ENCODE measurements at regions not wholly inside any gene's neighbourhood (a gene's known extent, or its start where the extent isn't known, plus 50 kb on each side); places are given as distances from the start of the nearest gene placed in this dataset.

DNA sequence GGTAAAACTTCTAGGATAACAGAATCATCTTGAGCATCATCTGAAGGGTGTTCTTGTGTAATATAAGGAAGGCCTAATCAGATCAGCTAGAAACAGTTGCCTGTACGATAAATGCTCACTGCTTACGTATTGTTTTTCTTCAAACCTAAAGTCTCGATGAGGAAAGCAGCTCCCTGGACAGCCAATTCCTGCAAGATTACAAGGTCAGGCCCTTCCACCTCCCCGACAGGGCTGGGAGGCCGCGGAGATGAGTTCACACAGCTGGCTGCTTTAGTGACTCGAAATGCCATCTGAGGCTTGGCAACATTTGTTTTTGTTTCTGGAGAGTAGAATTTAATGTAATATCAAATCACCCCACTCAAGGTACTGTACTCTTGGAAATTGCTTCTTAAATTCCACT is 95.1 kb upstream of the PFKP start:
- TF ChIP-seq MXD4 (CRISPR knock-in tag; IDR thresholded peaks at IDR 0.05; ENCODE audit: borderline replicate concordance) (no peak), AFF4 (CRISPR knock-in tag; IDR thresholded peaks at IDR 0.05; ENCODE audit: borderline replicate concordance) (no peak), GRHL2 (CRISPR knock-in tag; IDR thresholded peaks at IDR 0.05; ENCODE audit: insufficient replicate concordance, severe bottlenecking) (no peak), ZNF396 (CRISPR knock-in tag; IDR thresholded peaks at IDR 0.05; ENCODE audit: borderline replicate concordance) (no peak), NR1H2 (CRISPR knock-in tag; IDR thresholded peaks at IDR 0.05) (no peak), CREM (CRISPR knock-in tag; IDR thresholded peaks at IDR 0.05) (no peak), JAZF1 (CRISPR knock-in tag; IDR thresholded peaks at IDR 0.05) (no peak), KAT7 (CRISPR knock-in tag; IDR thresholded peaks at IDR 0.05; ENCODE audit: borderline replicate concordance) (no peak), NR2C2 (CRISPR knock-in tag; IDR thresholded peaks at IDR 0.05) (no peak), ZNF532 (CRISPR knock-in tag; IDR thresholded peaks at IDR 0.05; ENCODE audit: borderline replicate concordance) (no peak)
- TF ChIP-seq, protein P1, sequence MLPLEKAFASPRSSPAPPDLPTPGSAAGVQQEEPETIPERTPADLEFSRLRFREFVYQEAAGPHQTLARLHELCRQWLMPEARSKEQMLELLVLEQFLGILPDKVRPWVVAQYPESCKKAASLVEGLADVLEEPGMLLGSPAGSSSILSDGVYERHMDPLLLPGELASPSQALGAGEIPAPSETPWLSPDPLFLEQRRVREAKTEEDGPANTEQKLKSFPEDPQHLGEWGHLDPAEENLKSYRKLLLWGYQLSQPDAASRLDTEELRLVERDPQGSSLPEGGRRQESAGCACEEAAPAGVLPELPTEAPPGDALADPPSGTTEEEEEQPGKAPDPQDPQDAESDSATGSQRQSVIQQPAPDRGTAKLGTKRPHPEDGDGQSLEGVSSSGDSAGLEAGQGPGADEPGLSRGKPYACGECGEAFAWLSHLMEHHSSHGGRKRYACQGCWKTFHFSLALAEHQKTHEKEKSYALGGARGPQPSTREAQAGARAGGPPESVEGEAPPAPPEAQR (CRISPR knock-in tag; IDR thresholded peaks at IDR 0.05), result no peak
- TF ChIP-seq, protein P2, sequence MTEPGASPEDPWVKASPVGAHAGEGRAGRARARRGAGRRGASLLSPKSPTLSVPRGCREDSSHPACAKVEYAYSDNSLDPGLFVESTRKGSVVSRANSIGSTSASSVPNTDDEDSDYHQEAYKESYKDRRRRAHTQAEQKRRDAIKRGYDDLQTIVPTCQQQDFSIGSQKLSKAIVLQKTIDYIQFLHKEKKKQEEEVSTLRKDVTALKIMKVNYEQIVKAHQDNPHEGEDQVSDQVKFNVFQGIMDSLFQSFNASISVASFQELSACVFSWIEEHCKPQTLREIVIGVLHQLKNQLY (CRISPR knock-in tag; IDR thresholded peaks at IDR 0.05), result no peak
- no peak for DNase-seq (ENCODE audit: low spot score)
- Mint-ChIP-seq H3K4me3 (no peak overlapping the region), H3K9me3 (no peaks in the 10 kb centered on the region), H3K27me3 (ENCODE audit: low read depth) (no peaks in the 10 kb centered on the region; the same call in 1 of the 2 replicates), H3K27ac (no peak overlapping the region), H3K4me1 (peaks cover 25% of the 10 kb centered on the region), H3K36me3 (no peaks in the 10 kb centered on the region)
- ChIA-PET POLR2A (no interaction called here), CTCF (interaction anchor here (1.1 to 1.6 kb wide), 2 partner anchors 44 to 71 kb away, joined by 3 to 4 read pairs; no protein-coding TSS in a partner anchor)
- ATAC-seq, result no peak

DNA sequence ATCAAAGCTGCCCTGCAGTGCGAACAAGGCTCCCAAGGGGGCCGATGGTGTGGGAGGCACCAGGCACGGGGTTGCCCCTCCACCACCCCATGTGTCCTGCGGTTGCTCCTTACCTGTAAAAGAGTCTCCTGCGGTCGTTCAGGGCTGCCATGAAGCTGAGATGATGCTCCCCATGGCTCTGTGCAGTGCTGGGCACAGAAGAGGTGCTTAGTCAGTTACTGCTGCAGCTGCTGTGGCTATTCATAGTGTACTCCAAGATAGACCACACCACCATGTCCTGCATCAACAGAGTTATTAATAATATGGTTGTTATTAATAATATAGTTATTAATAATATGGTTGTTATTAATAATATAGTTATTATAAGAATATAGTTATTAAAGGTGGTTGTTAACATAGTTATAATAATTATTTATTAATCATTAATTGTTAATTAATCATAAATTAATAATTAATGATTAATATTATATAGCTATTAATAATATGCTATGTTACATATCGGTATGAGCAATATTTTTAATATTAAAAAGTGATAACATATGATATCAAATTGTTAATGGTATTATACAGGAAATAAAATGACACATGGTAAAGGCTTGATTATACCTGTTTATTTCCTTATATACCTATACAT is 97.0 kb upstream of the PFKP start:
- ATAC-seq, result no peak
- ChIA-PET POLR2A (no interaction called here), CTCF (interaction anchor here (1.8 kb wide), 1 partner anchor 42 kb away, joined by 5 read pairs; no protein-coding TSS in a partner anchor)
- Mint-ChIP-seq H3K27ac (no peak overlapping the region), H3K36me3 (peaks cover 5% of the 10 kb centered on the region), H3K27me3 (ENCODE audit: low read depth) (peaks cover 4% of the 10 kb centered on the region; the same call in 1 of the 2 replicates), H3K4me3 (no peak overlapping the region), H3K4me1 (peaks cover 30% of the 10 kb centered on the region), H3K9me3 (peaks cover 8% of the 10 kb centered on the region)
- TF ChIP-seq, protein P3, sequence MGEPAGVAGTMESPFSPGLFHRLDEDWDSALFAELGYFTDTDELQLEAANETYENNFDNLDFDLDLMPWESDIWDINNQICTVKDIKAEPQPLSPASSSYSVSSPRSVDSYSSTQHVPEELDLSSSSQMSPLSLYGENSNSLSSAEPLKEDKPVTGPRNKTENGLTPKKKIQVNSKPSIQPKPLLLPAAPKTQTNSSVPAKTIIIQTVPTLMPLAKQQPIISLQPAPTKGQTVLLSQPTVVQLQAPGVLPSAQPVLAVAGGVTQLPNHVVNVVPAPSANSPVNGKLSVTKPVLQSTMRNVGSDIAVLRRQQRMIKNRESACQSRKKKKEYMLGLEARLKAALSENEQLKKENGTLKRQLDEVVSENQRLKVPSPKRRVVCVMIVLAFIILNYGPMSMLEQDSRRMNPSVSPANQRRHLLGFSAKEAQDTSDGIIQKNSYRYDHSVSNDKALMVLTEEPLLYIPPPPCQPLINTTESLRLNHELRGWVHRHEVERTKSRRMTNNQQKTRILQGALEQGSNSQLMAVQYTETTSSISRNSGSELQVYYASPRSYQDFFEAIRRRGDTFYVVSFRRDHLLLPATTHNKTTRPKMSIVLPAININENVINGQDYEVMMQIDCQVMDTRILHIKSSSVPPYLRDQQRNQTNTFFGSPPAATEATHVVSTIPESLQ (CRISPR knock-in tag; IDR thresholded peaks at IDR 0.05), result no peak
- TF ChIP-seq HMGA2 (CRISPR knock-in tag; IDR thresholded peaks at IDR 0.05), result peak; percentile 85
- TF ChIP-seq ZNF425 (CRISPR knock-in tag; conservative IDR thresholded peaks at IDR 0.05), result no peak
- no peak for TF ChIP-seq NR3C1 (CRISPR knock-in tag; conservative IDR thresholded peaks at IDR 0.05; ENCODE audit: low read depth)
- no peak for TF ChIP-seq TEAD4 (CRISPR knock-in tag; IDR thresholded peaks at IDR 0.05)
- TF ChIP-seq RORB (CRISPR knock-in tag; IDR thresholded peaks at IDR 0.05), result no peak
- no peak for TF ChIP-seq NFYB (CRISPR knock-in tag; conservative IDR thresholded peaks at IDR 0.05; ENCODE audit: low read depth)
- DNase-seq (ENCODE audit: low spot score), result no peak
